SK-N-DZ (cell line): ENCODE measurements at regions not wholly inside any gene's neighbourhood (a gene's known extent, or its start where the extent isn't known, plus 50 kb on each side); places are given as distances from the start of the nearest gene placed in this dataset.

Experiments
- DNase-seq: peaks from one replicate; pipeline ENCODE4 v3.0.0-alpha.2; 2015; ENCODE audit warnings: low spot score

- DNase-seq = no peak
Observed at GRCh38 chr2:43107679-43108078, 118.7 kb downstream of the ZFP36L2 start.

GRCh38 chr2:43106559-43107527 lies 119.6 kb downstream of the ZFP36L2 start:
- DNase-seq = no peak

- no peak for DNase-seq
Observed at GRCh38 chr2:43105586-43106558, 120.5 kb downstream of the ZFP36L2 start.

GRCh38 chr2:43104763-43105162 lies 121.6 kb downstream of the ZFP36L2 start:
- DNase-seq = no peak

- no peak for DNase-seq
Observed at GRCh38 chr2:43104106-43104505, 122.3 kb downstream of the ZFP36L2 start.

- no peak for DNase-seq
Observed at GRCh38 chr2:43103093-43103404, 123.4 kb downstream of the ZFP36L2 start.

- no peak for DNase-seq
Observed at GRCh38 chr2:43102366-43103092, 123.9 kb downstream of the ZFP36L2 start.

GRCh38 chr2:43101751-43102150 lies 124.7 kb downstream of the ZFP36L2 start:
- DNase-seq = no peak

GRCh38 chr2:43100883-43101662 lies 125.3 kb downstream of the ZFP36L2 start:
- DNase-seq = no peak

GRCh38 chr2:43100362-43100882 lies 126.0 kb downstream of the ZFP36L2 start:
- DNase-seq = no peak

GRCh38 chr2:43099797-43100196 lies 126.6 kb downstream of the ZFP36L2 start:
- no peak for DNase-seq

GRCh38 chr2:43098539-43098938 lies 127.9 kb downstream of the ZFP36L2 start:
- no peak for DNase-seq

GRCh38 chr2:43097644-43098408 lies 128.6 kb downstream of the ZFP36L2 start:
- no peak for DNase-seq

GRCh38 chr2:43095533-43096295 lies 130.7 kb downstream of the ZFP36L2 start:
- no peak for DNase-seq

- no peak for DNase-seq
Observed at GRCh38 chr2:43092520-43093179, 133.8 kb downstream of the ZFP36L2 start.

- DNase-seq = no peak
Observed at GRCh38 chr2:43090317-43090716, 136.1 kb downstream of the ZFP36L2 start.

GRCh38 chr2:43088143-43089073 lies 138.0 kb downstream of the ZFP36L2 start:
- no peak for DNase-seq
